ENCODE measurements at regions not wholly inside any gene's neighbourhood (a gene's known extent, or its start where the extent isn't known, plus 50 kb on each side); places are given as distances from the start of the nearest gene placed in this dataset.

DNA sequence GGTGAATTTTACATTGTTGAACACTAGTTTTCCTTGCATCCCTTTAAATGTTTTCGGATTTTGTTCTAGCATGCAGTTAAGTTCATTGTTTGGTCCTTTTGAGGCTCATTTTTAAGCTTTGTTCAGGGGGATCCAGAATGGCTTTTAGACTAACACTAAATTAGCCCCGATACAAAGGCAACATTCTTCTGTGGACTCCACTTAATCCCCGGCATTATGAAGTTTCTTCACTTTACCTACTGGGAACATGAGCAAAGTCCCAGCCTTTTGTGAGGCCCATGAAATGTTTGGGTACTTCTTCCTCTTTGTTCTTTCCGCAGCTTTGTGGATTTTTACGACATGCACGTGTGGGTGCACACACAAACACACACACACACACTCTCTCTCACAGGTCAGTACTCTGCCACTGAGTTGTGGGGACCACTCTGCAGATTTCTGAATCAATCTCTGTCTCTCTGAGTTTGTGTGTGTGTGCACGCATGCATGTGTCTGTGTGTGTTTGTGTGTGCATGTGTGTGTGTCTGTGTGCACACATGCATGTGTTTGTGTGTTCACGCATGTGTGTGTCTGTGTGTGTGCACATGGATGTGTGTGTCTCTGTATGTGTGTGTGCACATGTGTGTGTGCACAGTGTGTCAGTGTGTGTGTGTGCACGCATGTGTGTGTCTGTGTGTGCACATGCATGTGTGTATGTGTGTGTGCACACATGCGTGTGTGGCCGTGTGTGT, 240.4 kb upstream of the TNRC6C start:
- ChIA-PET CTCF (ENCODE audit: low intra/inter-chr PET ratio, low total read pairs) (no interaction called here), POLR2A (no interaction called here)
- Histone ChIP-seq H3K79me2 (ENCODE audit: insufficient read depth, low read length) (no peaks in the 10 kb centered on the region), H4K20me1 (ENCODE audit: insufficient read depth, low read length) (no peaks in the 10 kb centered on the region), H3K36me3 (replicated peaks in 1 of 2; ENCODE audit: control insufficient read depth in 1 of 2, insufficient read depth in 2 of 2, low read length in 2 of 2) (no peaks in the 10 kb centered on the region), H3K27me3 (ENCODE audit: control insufficient read depth in 1 of 2, insufficient read depth in 2 of 2, low read length in 2 of 2) (peaks cover 0 to 23% of the 10 kb centered on the region in 2 experiments; a peak in 2 of 5 replicates), H3K4me1 (ENCODE audit: insufficient read depth, low read length) (peaks cover 8% of the 10 kb centered on the region), H3K9ac (ENCODE audit: insufficient read depth, low read depth, low read length) (no peak overlapping the region), H3K4me2 (ENCODE audit: low read depth, low read length) (no peak overlapping the region), H3K27ac (ENCODE audit: extremely low read length, insufficient read depth, low read length) (no peak overlapping the region), H3K4me3 (replicated peaks in 1 of 3; ENCODE audit: insufficient read depth in 1 of 3, low read depth in 2 of 3, low read length in 3 of 3) (no peak overlapping the region), H3K9me3 (ENCODE audit: low read length) (peaks cover 5% of the 10 kb centered on the region; the same call in 1 of the 2 replicates), H2AFZ (ENCODE audit: low read length) (no peak overlapping the region)
- no peak for ATAC-seq
- BruUV-seq (replicated peaks), result no TSS peak
- 33% methylated on average over 11 of the region's 11 CpGs for WGBS (ENCODE audit: low lambda C conversion rate)
- peak; percentile 46 for DNase-seq (ENCODE audit: low spot score)
- intact Hi-C loops (cut with micrococcal nuclease; ENCODE audit: unreplicated experiment) (no loop called here), in situ Hi-C loops (cut with HindIII; ENCODE audit: extremely low pct_ligation_motif_present, low pct_unique_long_range_greater_than_20kb) (no loop called here)
- FAIRE-seq, result peak; percentile 23
- TF ChIP-seq NONO (IDR thresholded peaks at IDR 0.05) (0 out of 2 replicates have a peak, but pooled peaks have one; percentile 42), NONO (CRISPR knock-in tag; conservative IDR thresholded peaks at IDR 0.05) (no peak), KLF13 (CRISPR knock-in tag; IDR thresholded peaks at IDR 0.05) (0 out of 2 replicates have a peak, but pooled peaks have one; percentile 29), HNF4A (CRISPR knock-in tag; IDR thresholded peaks at IDR 0.05) (peak; percentile 35), IKZF1 (IDR thresholded peaks at IDR 0.05) (0 out of 2 replicates have a peak, but pooled peaks have one; percentile 33), RBFOX2 (IDR thresholded peaks at IDR 0.05; ENCODE audit: low read depth, low read length) (no peak), PHF20 (CRISPR knock-in tag; IDR thresholded peaks at IDR 0.05) (0 out of 2 replicates have a peak, but pooled peaks have one; percentile 5), RAD51 (IDR thresholded peaks at IDR 0.05; ENCODE audit: borderline replicate concordance) (peak; percentile 12; the same call in 1 of the 2 replicates), TCF7 (IDR thresholded peaks at IDR 0.05; ENCODE audit: low read depth) (peak; percentile 61; the same call in 1 of the 2 replicates)
- TF ChIP-seq, protein P1, sequence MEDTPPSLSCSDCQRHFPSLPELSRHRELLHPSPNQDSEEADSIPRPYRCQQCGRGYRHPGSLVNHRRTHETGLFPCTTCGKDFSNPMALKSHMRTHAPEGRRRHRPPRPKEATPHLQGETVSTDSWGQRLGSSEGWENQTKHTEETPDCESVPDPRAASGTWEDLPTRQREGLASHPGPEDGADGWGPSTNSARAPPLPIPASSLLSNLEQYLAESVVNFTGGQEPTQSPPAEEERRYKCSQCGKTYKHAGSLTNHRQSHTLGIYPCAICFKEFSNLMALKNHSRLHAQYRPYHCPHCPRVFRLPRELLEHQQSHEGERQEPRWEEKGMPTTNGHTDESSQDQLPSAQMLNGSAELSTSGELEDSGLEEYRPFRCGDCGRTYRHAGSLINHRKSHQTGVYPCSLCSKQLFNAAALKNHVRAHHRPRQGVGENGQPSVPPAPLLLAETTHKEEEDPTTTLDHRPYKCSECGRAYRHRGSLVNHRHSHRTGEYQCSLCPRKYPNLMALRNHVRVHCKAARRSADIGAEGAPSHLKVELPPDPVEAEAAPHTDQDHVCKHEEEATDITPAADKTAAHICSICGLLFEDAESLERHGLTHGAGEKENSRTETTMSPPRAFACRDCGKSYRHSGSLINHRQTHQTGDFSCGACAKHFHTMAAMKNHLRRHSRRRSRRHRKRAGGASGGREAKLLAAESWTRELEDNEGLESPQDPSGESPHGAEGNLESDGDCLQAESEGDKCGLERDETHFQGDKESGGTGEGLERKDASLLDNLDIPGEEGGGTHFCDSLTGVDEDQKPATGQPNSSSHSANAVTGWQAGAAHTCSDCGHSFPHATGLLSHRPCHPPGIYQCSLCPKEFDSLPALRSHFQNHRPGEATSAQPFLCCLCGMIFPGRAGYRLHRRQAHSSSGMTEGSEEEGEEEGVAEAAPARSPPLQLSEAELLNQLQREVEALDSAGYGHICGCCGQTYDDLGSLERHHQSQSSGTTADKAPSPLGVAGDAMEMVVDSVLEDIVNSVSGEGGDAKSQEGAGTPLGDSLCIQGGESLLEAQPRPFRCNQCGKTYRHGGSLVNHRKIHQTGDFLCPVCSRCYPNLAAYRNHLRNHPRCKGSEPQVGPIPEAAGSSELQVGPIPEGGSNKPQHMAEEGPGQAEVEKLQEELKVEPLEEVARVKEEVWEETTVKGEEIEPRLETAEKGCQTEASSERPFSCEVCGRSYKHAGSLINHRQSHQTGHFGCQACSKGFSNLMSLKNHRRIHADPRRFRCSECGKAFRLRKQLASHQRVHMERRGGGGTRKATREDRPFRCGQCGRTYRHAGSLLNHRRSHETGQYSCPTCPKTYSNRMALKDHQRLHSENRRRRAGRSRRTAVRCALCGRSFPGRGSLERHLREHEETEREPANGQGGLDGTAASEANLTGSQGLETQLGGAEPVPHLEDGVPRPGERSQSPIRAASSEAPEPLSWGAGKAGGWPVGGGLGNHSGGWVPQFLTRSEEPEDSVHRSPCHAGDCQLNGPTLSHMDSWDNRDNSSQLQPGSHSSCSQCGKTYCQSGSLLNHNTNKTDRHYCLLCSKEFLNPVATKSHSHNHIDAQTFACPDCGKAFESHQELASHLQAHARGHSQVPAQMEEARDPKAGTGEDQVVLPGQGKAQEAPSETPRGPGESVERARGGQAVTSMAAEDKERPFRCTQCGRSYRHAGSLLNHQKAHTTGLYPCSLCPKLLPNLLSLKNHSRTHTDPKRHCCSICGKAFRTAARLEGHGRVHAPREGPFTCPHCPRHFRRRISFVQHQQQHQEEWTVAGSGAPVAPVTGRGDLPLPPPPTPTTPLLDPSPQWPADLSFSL (CRISPR knock-in tag; IDR thresholded peaks at IDR 0.05), result peak; percentile 96
- TF ChIP-seq, protein P2, sequence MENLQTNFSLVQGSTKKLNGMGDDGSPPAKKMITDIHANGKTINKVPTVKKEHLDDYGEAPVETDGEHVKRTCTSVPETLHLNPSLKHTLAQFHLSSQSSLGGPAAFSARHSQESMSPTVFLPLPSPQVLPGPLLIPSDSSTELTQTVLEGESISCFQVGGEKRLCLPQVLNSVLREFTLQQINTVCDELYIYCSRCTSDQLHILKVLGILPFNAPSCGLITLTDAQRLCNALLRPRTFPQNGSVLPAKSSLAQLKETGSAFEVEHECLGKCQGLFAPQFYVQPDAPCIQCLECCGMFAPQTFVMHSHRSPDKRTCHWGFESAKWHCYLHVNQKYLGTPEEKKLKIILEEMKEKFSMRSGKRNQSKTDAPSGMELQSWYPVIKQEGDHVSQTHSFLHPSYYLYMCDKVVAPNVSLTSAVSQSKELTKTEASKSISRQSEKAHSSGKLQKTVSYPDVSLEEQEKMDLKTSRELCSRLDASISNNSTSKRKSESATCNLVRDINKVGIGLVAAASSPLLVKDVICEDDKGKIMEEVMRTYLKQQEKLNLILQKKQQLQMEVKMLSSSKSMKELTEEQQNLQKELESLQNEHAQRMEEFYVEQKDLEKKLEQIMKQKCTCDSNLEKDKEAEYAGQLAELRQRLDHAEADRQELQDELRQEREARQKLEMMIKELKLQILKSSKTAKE (CRISPR knock-in tag; IDR thresholded peaks at IDR 0.05; ENCODE audit: borderline replicate concordance), result peak; percentile 42; the same call in 1 of the 2 replicates
- TF ChIP-seq, protein P3, sequence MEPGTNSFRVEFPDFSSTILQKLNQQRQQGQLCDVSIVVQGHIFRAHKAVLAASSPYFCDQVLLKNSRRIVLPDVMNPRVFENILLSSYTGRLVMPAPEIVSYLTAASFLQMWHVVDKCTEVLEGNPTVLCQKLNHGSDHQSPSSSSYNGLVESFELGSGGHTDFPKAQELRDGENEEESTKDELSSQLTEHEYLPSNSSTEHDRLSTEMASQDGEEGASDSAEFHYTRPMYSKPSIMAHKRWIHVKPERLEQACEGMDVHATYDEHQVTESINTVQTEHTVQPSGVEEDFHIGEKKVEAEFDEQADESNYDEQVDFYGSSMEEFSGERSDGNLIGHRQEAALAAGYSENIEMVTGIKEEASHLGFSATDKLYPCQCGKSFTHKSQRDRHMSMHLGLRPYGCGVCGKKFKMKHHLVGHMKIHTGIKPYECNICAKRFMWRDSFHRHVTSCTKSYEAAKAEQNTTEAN (CRISPR knock-in tag; conservative IDR thresholded peaks at IDR 0.05), result 0 out of 2 replicates have a peak, but pooled peaks have one; percentile 24
- TF ChIP-seq, protein P4, sequence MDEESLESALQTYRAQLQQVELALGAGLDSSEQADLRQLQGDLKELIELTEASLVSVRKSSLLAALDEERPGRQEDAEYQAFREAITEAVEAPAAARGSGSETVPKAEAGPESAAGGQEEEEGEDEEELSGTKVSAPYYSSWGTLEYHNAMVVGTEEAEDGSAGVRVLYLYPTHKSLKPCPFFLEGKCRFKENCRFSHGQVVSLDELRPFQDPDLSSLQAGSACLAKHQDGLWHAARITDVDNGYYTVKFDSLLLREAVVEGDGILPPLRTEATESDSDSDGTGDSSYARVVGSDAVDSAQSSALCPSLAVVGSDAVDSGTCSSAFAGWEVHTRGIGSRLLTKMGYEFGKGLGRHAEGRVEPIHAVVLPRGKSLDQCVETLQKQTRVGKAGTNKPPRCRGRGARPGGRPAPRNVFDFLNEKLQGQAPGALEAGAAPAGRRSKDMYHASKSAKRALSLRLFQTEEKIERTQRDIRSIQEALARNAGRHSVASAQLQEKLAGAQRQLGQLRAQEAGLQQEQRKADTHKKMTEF (CRISPR knock-in tag; IDR thresholded peaks at IDR 0.05), result no peak

All from HepG2 (cell line).